Uterus (tissue), 2 donors: ENCODE measurements at regions not wholly inside any gene's neighbourhood (a gene's known extent, or its start where the extent isn't known, plus 50 kb on each side); places are given as distances from the start of the nearest gene placed in this dataset.
"Not testable (repeated sequence)": the region's sequence is repeated elsewhere in the genome, so short reads cannot be mapped to it uniquely, and the experiment has no call there.

ENCODE experiments used
- POLR2A ChIP-seq, 2 donors: fragments of 450-650 bp; IDR thresholded peaks; one replicate each; pipeline ENCODE4 v1.6.1; 2016; ENCODE audit warnings: antibody characterized with exemption in 2 of 2, mild to moderate bottlenecking in 1 of 2, moderate library complexity in 1 of 2
- TF ChIP-seq, protein P1 (sequence below), 4 experiments: fragments of 200-600 bp in 2 of 4; fragments of 450-650 bp in 2 of 4; sonication (generic) in 2 of 4; IDR thresholded peaks; one replicate each; pipeline ENCODE4 v1.5.1; 2016 to 2019; ENCODE audit warnings: antibody characterized with exemption in 4 of 4, mild to moderate bottlenecking in 2 of 4, moderate library complexity in 1 of 4

DNA sequence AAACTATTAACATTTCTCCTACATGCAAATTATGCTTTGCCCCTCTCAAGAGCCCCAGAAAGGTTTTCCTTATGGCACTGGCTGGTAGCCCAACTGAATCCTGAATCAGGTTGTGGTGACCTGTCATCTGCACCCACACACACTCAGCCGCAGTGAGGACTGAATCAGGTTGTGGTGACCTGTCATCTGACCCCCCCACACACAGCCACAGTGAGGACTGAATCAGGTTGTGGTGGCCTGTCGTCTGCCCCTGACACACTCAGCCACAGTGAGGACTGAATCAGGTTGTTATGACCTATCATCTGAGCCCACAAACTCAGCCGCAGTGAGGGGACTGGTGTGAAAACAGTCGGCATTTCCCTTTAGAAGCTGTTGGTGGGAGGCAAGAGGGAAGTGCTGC is 195.0 kb downstream of the CWH43 start:
- TF ChIP-seq, protein P1, sequence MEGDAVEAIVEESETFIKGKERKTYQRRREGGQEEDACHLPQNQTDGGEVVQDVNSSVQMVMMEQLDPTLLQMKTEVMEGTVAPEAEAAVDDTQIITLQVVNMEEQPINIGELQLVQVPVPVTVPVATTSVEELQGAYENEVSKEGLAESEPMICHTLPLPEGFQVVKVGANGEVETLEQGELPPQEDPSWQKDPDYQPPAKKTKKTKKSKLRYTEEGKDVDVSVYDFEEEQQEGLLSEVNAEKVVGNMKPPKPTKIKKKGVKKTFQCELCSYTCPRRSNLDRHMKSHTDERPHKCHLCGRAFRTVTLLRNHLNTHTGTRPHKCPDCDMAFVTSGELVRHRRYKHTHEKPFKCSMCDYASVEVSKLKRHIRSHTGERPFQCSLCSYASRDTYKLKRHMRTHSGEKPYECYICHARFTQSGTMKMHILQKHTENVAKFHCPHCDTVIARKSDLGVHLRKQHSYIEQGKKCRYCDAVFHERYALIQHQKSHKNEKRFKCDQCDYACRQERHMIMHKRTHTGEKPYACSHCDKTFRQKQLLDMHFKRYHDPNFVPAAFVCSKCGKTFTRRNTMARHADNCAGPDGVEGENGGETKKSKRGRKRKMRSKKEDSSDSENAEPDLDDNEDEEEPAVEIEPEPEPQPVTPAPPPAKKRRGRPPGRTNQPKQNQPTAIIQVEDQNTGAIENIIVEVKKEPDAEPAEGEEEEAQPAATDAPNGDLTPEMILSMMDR (IDR thresholded peaks at IDR 0.05) = not testable (repeated sequence)
- not testable (repeated sequence) for TF ChIP-seq POLR2A (IDR thresholded peaks at IDR 0.05)
